SK-N-SH (cell line): ENCODE measurements at regions not wholly inside any gene's neighbourhood (a gene's known extent, or its start where the extent isn't known, plus 50 kb on each side); places are given as distances from the start of the nearest gene placed in this dataset.

Experiments
- CTCF ChIA-PET: fragments of 300-600, 350-600 bp; formaldehyde crosslinking; extraction: SDS; loops from one replicate; lab custom pipeline; 2021; lab: Yijun Ruan, JAX
- POLR2A ChIA-PET: fragments of 350-600 bp; sonication (Branson Sonifier 250); formaldehyde crosslinking; extraction: SDS; loops from one replicate; lab custom pipeline; 2020; ENCODE audit warnings: antibody characterized with exemption, inconsistent platforms; lab: Yijun Ruan, JAX
- DNase-seq: peaks from one replicate; pipeline ENCODE4 v3.0.0; 2012
- H2AFZ ChIP-seq: fragments of 200-600 bp; sonication (generic); 2 replicates; pipeline ENCODE4 v1.8.1; 2016; ENCODE audit warnings: antibody characterized with exemption, mild to moderate bottlenecking, low read depth
- H3F3A ChIP-seq: fragments of 200-600 bp; sonication (generic); replicated peaks from 2 replicates; pipeline ENCODE3; 2016; ENCODE audit warnings: antibody characterized with exemption, mild to moderate bottlenecking; ENCODE audit not compliant: insufficient read depth
- H3K27ac ChIP-seq, 2 experiments: fragments of 200-500 bp in 1 of 2; fragments of 200-600 bp in 1 of 2; sonication (Bioruptor generic) in 1 of 2; sonication (generic), shearing (Covaris generic) in 1 of 2; 2 replicates each; pipeline versions ENCODE4 v1.5.1 to v1.6.1; 2014 to 2016; ENCODE audit warnings: low read depth in 2 of 2, inconsistent platforms in 1 of 2, low read length in 1 of 2, mild to moderate bottlenecking in 1 of 2, mixed read lengths in 1 of 2
- H3K27me3 ChIP-seq: fragments of 200-600 bp; sonication (generic), shearing (Covaris generic); 2 replicates; pipeline ENCODE4 v1.6.1; 2016; ENCODE audit warnings: mixed run types; ENCODE audit not compliant: insufficient read depth
- H3K36me3 ChIP-seq, 2 experiments: fragments of 200-500 bp in 1 of 2; fragments of 200-600 bp in 1 of 2; sonication (Bioruptor generic) in 1 of 2; sonication (generic) in 1 of 2; replicated peaks in 1 of 2; 2 replicates each; pipeline versions ENCODE3 to v1.5.1; 2014 to 2016; ENCODE audit warnings: low read length in 1 of 2, mild to moderate bottlenecking in 1 of 2; ENCODE audit not compliant: insufficient read depth in 2 of 2, control insufficient read depth in 1 of 2
- H3K4me1 ChIP-seq, 2 experiments: fragments of 200-500 bp in 1 of 2; fragments of 200-600 bp in 1 of 2; sonication (Bioruptor generic) in 1 of 2; sonication (generic), shearing (Covaris generic) in 1 of 2; 2 replicates each; pipeline versions ENCODE4 v1.5.1 to v1.6.1; 2014 to 2016; ENCODE audit warnings: low read depth in 1 of 2, low read length in 1 of 2, mixed run types in 1 of 2; ENCODE audit not compliant: insufficient read depth in 2 of 2, control insufficient read depth in 1 of 2
- H3K4me2 ChIP-seq: fragments of 200-600 bp; sonication (generic), shearing (Covaris generic); 2 replicates; pipeline ENCODE4 v1.6.1; 2017; ENCODE audit warnings: mixed run types
- H3K4me3 ChIP-seq, 2 experiments: fragments of 200-500 bp in 1 of 2; fragments of 200-600 bp in 1 of 2; sonication (Bioruptor generic) in 1 of 2; sonication (generic), shearing (Covaris generic) in 1 of 2; 2 replicates each; pipeline versions ENCODE4 v1.5.1 to v1.8.1; 2014 to 2016; ENCODE audit warnings: low read depth in 2 of 2, inconsistent platforms in 1 of 2, low read length in 1 of 2, mild to moderate bottlenecking in 1 of 2, mixed read lengths in 1 of 2, moderate library complexity in 1 of 2
- H3K79me2 ChIP-seq: fragments of 200-600 bp; sonication (generic); 2 replicates; pipeline ENCODE4 v1.8.1; 2017; ENCODE audit warnings: mild to moderate bottlenecking; ENCODE audit not compliant: insufficient read depth
- H3K9ac ChIP-seq: fragments of 200-600 bp; sonication (generic); 2 replicates; pipeline ENCODE4 v1.6.1; 2017; ENCODE audit warnings: mixed run types
- H3K9me2 ChIP-seq: fragments of 200-600 bp; sonication (generic); 2 replicates; pipeline ENCODE4 v1.6.1; 2017; ENCODE audit warnings: mixed run types
- H3K9me3 ChIP-seq: fragments of 200-600 bp; sonication (generic); 2 replicates; pipeline ENCODE4 v1.6.1; 2017; ENCODE audit warnings: mixed run types, mild to moderate bottlenecking, moderate library complexity
- H4K20me1 ChIP-seq: fragments of 200-600 bp; sonication (generic); 2 replicates; pipeline ENCODE4 v1.6.1; 2017; ENCODE audit warnings: mild to moderate bottlenecking, mixed run types; ENCODE audit not compliant: insufficient read depth
- FOXJ3 ChIP-seq: sonication (generic); formaldehyde crosslinking; IDR thresholded peaks from 2 replicates; pipeline ENCODE4 v1.5.1; 2020; ENCODE audit warnings: mild to moderate bottlenecking, missing genetic modification reagents
- GABPA ChIP-seq: IDR thresholded peaks from 2 replicates; pipeline ENCODE4 v1.4.0; 2012; ENCODE audit warnings: low read depth, mild to moderate bottlenecking
- RAD21 ChIP-seq: IDR thresholded peaks from 2 replicates; pipeline ENCODE4 v1.6.1; 2012; ENCODE audit warnings: mild to moderate bottlenecking, low read length
- TCF12 ChIP-seq: IDR thresholded peaks from 2 replicates; pipeline ENCODE4 v1.4.0; 2012
- YY1 ChIP-seq: IDR thresholded peaks from 2 replicates; pipeline ENCODE4 v1.4.0; 2012; ENCODE audit warnings: low read depth, mild to moderate bottlenecking
- WGBS: methylation state at CpG from one replicate; pipeline ENCODE4 v1.1.6; 2017; ENCODE audit warnings: low lambda C conversion rate; 5-methylcytosine and 5-hydroxymethylcytosine counted together
- TF ChIP-seq, protein P1 (sequence below): IDR thresholded peaks from 2 replicates; pipeline ENCODE4 v1.4.0; 2012; ENCODE audit warnings: low read depth, borderline replicate concordance
- TF ChIP-seq, protein P2 (sequence below): IDR thresholded peaks from 2 replicates; pipeline ENCODE4 v1.4.0; 2012; ENCODE audit warnings: low read depth, borderline replicate concordance

DNA sequence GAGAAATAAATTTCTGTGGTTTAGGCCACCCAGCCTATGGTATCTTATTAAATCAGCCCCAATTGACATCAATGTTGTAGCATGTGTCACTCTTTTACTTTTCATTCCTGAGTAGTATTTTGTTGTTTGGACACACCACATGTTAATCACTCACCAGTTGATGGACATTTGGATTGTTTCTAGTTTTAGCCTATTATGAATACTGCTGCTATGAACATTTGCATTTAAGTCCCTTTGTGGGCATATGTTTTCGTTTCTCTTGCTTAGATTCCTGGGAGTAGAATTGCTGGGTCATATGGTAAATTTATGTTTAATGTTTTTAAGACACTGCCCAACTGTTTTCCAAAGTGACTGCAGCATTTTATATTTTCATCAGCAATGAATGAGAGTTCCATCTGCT is 50.2 kb upstream of the NUF2 start:
- H3K4me3 ChIP-seq = no peak overlapping the region
- H3K9ac ChIP-seq = no peak overlapping the region
- 81% methylated on average over 1 of the region's 1 CpG for WGBS
- no peaks in the 10 kb centered on the region for H3K79me2 ChIP-seq
- no peak for TF ChIP-seq RAD21
- no peak for TF ChIP-seq GABPA
- no peak for TF ChIP-seq YY1
- no peak for TF ChIP-seq TCF12
- TF ChIP-seq, protein P1, sequence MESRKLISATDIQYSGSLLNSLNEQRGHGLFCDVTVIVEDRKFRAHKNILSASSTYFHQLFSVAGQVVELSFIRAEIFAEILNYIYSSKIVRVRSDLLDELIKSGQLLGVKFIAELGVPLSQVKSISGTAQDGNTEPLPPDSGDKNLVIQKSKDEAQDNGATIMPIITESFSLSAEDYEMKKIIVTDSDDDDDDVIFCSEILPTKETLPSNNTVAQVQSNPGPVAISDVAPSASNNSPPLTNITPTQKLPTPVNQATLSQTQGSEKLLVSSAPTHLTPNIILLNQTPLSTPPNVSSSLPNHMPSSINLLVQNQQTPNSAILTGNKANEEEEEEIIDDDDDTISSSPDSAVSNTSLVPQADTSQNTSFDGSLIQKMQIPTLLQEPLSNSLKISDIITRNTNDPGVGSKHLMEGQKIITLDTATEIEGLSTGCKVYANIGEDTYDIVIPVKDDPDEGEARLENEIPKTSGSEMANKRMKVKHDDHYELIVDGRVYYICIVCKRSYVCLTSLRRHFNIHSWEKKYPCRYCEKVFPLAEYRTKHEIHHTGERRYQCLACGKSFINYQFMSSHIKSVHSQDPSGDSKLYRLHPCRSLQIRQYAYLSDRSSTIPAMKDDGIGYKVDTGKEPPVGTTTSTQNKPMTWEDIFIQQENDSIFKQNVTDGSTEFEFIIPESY = no peak
- TF ChIP-seq, protein P2, sequence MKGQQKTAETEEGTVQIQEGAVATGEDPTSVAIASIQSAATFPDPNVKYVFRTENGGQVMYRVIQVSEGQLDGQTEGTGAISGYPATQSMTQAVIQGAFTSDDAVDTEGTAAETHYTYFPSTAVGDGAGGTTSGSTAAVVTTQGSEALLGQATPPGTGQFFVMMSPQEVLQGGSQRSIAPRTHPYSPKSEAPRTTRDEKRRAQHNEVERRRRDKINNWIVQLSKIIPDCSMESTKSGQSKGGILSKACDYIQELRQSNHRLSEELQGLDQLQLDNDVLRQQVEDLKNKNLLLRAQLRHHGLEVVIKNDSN = no peak
- TF ChIP-seq FOXJ3 = no peak
- H3K36me3 ChIP-seq = peaks cover 0 to 8% of the 10 kb centered on the region in 2 experiments
- no peaks in the 10 kb centered on the region for H3F3A ChIP-seq
- ChIA-PET POLR2A (no interaction called here), CTCF (no interaction called here)
- no peak for DNase-seq
- no peaks in the 10 kb centered on the region for H3K4me1 ChIP-seq
- no peaks in the 10 kb centered on the region for H4K20me1 ChIP-seq
- no peaks in the 10 kb centered on the region for H3K27me3 ChIP-seq
- H3K27ac ChIP-seq = no peak overlapping the region
- H3K9me3 ChIP-seq = no peaks in the 10 kb centered on the region
- no peaks in the 10 kb centered on the region for H3K9me2 ChIP-seq
- H2AFZ ChIP-seq = no peak overlapping the region
- H3K4me2 ChIP-seq = no peak overlapping the region
